HepG2 (cell line): ENCODE measurements at regions not wholly inside any gene's neighbourhood (a gene's known extent, or its start where the extent isn't known, plus 50 kb on each side); places are given as distances from the start of the nearest gene placed in this dataset.

Experiments
- ATAC-seq: fragments of 200-7000 bp; cut with Tn5 transposase; 3 replicates; pipeline ENCODE4 v1.9.1; 2020; ENCODE audit warnings: mild to moderate bottlenecking, moderate library complexity
- BruUV-seq: library from RNA; stranded (reverse); fragments of 400-500 nt; replicated peaks from 2 replicates; lab custom pipeline; 2021; lab: Mats Ljungman, UMichigan
- CTCF ChIA-PET: fragments of 300-600 bp; formaldehyde crosslinking; extraction: SDS; loops from one replicate; lab custom pipeline; 2021; ENCODE audit warnings: low total read pairs, inconsistent platforms, low intra/inter-chr PET ratio; lab: Yijun Ruan, JAX
- POLR2A ChIA-PET: fragments of 350-600 bp; sonication (Branson Sonifier 250); formaldehyde crosslinking; loops from one replicate; lab custom pipeline; 2020; ENCODE audit warnings: antibody characterized with exemption, inconsistent platforms; lab: Yijun Ruan, JAX
- DNase-seq: peaks from one replicate; pipeline ENCODE4 v3.0.0-alpha.2; 2015; ENCODE audit warnings: low spot score
- FAIRE-seq: peaks from 3 replicates; lab custom pipeline; 2011; peaks lifted over from hg19 to GRCh38; lab: Jason Lieb, UNC
- H2AFZ ChIP-seq: one replicate; pipeline ENCODE4 v1.6.1; 2011; ENCODE audit warnings: low read length, inconsistent platforms
- H3K27ac ChIP-seq: fragments of 300-600 bp; 3 replicates; pipeline ENCODE4 v1.8.0; 2011; ENCODE audit warnings: mixed run types, mild to moderate bottlenecking, mixed read lengths, low read length, inconsistent platforms; ENCODE audit not compliant: insufficient read depth; ENCODE audit errors: extremely low read length
- H3K27me3 ChIP-seq, 2 experiments: fragments of 200-600 bp in 1 of 2; 2 replicates in 1 of 2; 3 replicates in 1 of 2; pipeline versions ENCODE4 v1.6.0 to v1.8.0; 2011; ENCODE audit warnings: low read length in 2 of 2, mild to moderate bottlenecking in 2 of 2, moderate library complexity in 2 of 2, inconsistent platforms in 1 of 2; ENCODE audit not compliant: insufficient read depth in 2 of 2, control insufficient read depth in 1 of 2
- H3K36me3 ChIP-seq, 2 experiments: fragments of 200-600 bp in 1 of 2; replicated peaks in 1 of 2; 2 replicates in 1 of 2; 3 replicates in 1 of 2; pipeline versions ENCODE4 v1.5.1 to v1.8.0; 2011; ENCODE audit warnings: low read length in 2 of 2, inconsistent platforms in 1 of 2; ENCODE audit not compliant: insufficient read depth in 2 of 2, control insufficient read depth in 1 of 2
- H3K4me1 ChIP-seq: 2 replicates; pipeline ENCODE4 v1.5.1; 2012; ENCODE audit warnings: low read length, inconsistent platforms; ENCODE audit not compliant: insufficient read depth
- H3K4me2 ChIP-seq: 2 replicates; pipeline ENCODE4 v1.6.0; 2011; ENCODE audit warnings: low read depth, low read length, inconsistent platforms
- H3K4me3 ChIP-seq, 3 experiments: fragments of 200-600 bp in 1 of 3; sonication (generic), shearing (Covaris generic) in 1 of 3; replicated peaks in 1 of 3; 2 replicates each; pipeline ENCODE4 v1.5.1; 2011 to 2016; ENCODE audit warnings: low read length in 3 of 3, inconsistent platforms in 2 of 3, low read depth in 2 of 3, mild to moderate bottlenecking in 2 of 3, control low read depth in 1 of 3, mixed read lengths in 1 of 3; ENCODE audit not compliant: insufficient read depth in 1 of 3
- H3K79me2 ChIP-seq: one replicate; pipeline ENCODE4 v1.6.1; 2011; ENCODE audit warnings: low read length, inconsistent platforms; ENCODE audit not compliant: insufficient read depth
- H3K9ac ChIP-seq: 2 replicates; pipeline ENCODE4 v1.6.0; 2011; ENCODE audit warnings: mild to moderate bottlenecking, low read depth, low read length, inconsistent platforms; ENCODE audit not compliant: insufficient read depth
- H3K9me3 ChIP-seq: 2 replicates; pipeline ENCODE4 v1.5.1; 2012; ENCODE audit warnings: mild to moderate bottlenecking, low read length
- H4K20me1 ChIP-seq: 2 replicates; pipeline ENCODE4 v1.6.0; 2011; ENCODE audit warnings: inconsistent platforms, mild to moderate bottlenecking, low read length, moderate library complexity; ENCODE audit not compliant: insufficient read depth
- ARNTL ChIP-seq: sonication (generic); formaldehyde crosslinking; IDR thresholded peaks from 2 replicates; pipeline ENCODE4 v1.4.0; 2020; ENCODE audit warnings: mild to moderate bottlenecking, missing genetic modification reagents
- GATA4 ChIP-seq: sonication (generic); IDR thresholded peaks from 2 replicates; pipeline ENCODE4 v1.6.1; 2016; ENCODE audit warnings: antibody characterized with exemption, low read depth, borderline replicate concordance
- LCORL ChIP-seq, 2 experiments: fragments of 450-650 bp in 1 of 2; sonication (generic) in 1 of 2; formaldehyde crosslinking in 1 of 2; IDR thresholded peaks; 2 replicates each; pipeline versions ENCODE4 v1.5.0 to v1.6.1; 2017 to 2020; ENCODE audit warnings: antibody characterized with exemption in 1 of 2, missing genetic modification reagents in 1 of 2
- NFE2L2 ChIP-seq: fragments of 150-350 bp; IDR thresholded peaks from 2 replicates; pipeline ENCODE4 v1.6.1; 2014; ENCODE audit warnings: low read length
- SMARCE1 ChIP-seq: fragments of 450-650 bp; IDR thresholded peaks from 2 replicates; pipeline ENCODE4 v1.6.1; 2017; ENCODE audit warnings: borderline replicate concordance
- SRF ChIP-seq: IDR thresholded peaks from 2 replicates; pipeline ENCODE4 v1.6.1; 2011; ENCODE audit warnings: mild to moderate bottlenecking, low read depth, low read length, moderate library complexity
- ZNF790 ChIP-seq: sonication (generic); formaldehyde crosslinking; IDR thresholded peaks from 2 replicates; pipeline ENCODE4 v1.8.0; 2022; ENCODE audit warnings: missing genetic modification reagents, mild to moderate bottlenecking, borderline replicate concordance
- WGBS: methylation state at CpG from one replicate; pipeline ENCODE4 v1.1.6; 2017; ENCODE audit warnings: low lambda C conversion rate; 5-methylcytosine and 5-hydroxymethylcytosine counted together
- in situ Hi-C: cut with HindIII; loops from 2 replicates; pipeline ENCODE4 v1.10.0; 2017; ENCODE audit warnings: low pct_unique_long_range_greater_than_20kb; ENCODE audit not compliant: extremely low pct_ligation_motif_present
- intact Hi-C: fragments of 100-400 bp; cut with micrococcal nuclease; formaldehyde crosslinking; loops from one replicate; pipeline ENCODE4 v1.10.0; 2022; ENCODE audit not compliant: unreplicated experiment
- TF ChIP-seq, protein P1 (sequence below): sonication (generic); formaldehyde crosslinking; IDR thresholded peaks from 2 replicates; pipeline ENCODE4 v1.4.0; 2020; ENCODE audit warnings: missing genetic modification reagents, mild to moderate bottlenecking, borderline replicate concordance

DNA sequence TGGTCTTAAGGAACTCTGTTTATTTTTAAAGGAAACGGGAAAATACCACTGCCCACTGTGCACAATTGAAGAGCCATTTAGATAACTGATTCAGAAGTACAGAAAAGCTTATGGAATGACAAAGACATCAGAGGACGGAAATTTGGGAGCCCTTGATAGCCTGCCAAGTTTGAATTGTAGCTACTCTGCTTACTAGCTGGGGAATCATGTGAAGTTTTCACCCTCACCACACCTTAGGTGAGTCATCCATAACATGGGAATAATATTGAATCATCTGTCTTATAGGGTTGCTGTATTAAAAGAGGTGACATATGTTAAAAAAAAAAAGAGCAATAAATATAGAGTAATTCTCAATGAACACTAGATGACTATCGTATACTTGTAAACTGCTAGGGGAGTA, 1104.2 kb downstream of the GATA3 start:
- Histone ChIP-seq H4K20me1 (no peaks in the 10 kb centered on the region), H3K79me2 (no peaks in the 10 kb centered on the region), H3K4me1 (no peaks in the 10 kb centered on the region), H3K4me2 (no peak overlapping the region), H3K9me3 (peaks cover 20% of the 10 kb centered on the region), H3K27me3 (no peaks in the 10 kb centered on the region), H3K27ac (no peak overlapping the region), H2AFZ (no peak overlapping the region), H3K36me3 (no peaks in the 10 kb centered on the region), H3K4me3 (no peak overlapping the region), H3K9ac (no peak overlapping the region)
- no TSS peak for BruUV-seq
- in situ Hi-C loops: no loop called here
- ChIA-PET CTCF (no interaction called here), POLR2A (no interaction called here)
- ATAC-seq: no peak
- intact Hi-C loops: no loop called here
- WGBS: 20% methylated on average over 3 of the region's 3 CpGs
- no peak for TF ChIP-seq LCORL (IDR thresholded peaks at IDR 0.05)
- TF ChIP-seq LCORL (CRISPR knock-in tag; IDR thresholded peaks at IDR 0.05): no peak
- no peak for TF ChIP-seq ARNTL
- TF ChIP-seq GATA4: no peak
- TF ChIP-seq, protein P1, sequence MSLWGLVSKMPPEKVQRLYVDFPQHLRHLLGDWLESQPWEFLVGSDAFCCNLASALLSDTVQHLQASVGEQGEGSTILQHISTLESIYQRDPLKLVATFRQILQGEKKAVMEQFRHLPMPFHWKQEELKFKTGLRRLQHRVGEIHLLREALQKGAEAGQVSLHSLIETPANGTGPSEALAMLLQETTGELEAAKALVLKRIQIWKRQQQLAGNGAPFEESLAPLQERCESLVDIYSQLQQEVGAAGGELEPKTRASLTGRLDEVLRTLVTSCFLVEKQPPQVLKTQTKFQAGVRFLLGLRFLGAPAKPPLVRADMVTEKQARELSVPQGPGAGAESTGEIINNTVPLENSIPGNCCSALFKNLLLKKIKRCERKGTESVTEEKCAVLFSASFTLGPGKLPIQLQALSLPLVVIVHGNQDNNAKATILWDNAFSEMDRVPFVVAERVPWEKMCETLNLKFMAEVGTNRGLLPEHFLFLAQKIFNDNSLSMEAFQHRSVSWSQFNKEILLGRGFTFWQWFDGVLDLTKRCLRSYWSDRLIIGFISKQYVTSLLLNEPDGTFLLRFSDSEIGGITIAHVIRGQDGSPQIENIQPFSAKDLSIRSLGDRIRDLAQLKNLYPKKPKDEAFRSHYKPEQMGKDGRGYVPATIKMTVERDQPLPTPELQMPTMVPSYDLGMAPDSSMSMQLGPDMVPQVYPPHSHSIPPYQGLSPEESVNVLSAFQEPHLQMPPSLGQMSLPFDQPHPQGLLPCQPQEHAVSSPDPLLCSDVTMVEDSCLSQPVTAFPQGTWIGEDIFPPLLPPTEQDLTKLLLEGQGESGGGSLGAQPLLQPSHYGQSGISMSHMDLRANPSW (CRISPR knock-in tag): no peak
- no peak for TF ChIP-seq SRF
- no peak for TF ChIP-seq ZNF790 (CRISPR knock-in tag)
- no peak for TF ChIP-seq SMARCE1
- no peak for TF ChIP-seq NFE2L2
- no peak for FAIRE-seq
- no peak for DNase-seq
